ENCODE measurements at regions not wholly inside any gene's neighbourhood (a gene's known extent, or its start where the extent isn't known, plus 50 kb on each side); places are given as distances from the start of the nearest gene placed in this dataset.

GRCh38 chr13:73894995-73895571 is 239.1 kb downstream of the KLF12 start:
- DNase-seq (ENCODE audit: low spot score), result no peak

GRCh38 chr13:73893833-73894232 is 240.4 kb downstream of the KLF12 start:
- no peak for DNase-seq (ENCODE audit: low spot score)

- no peak for DNase-seq (ENCODE audit: low spot score)
Observed at GRCh38 chr13:73891805-73892204, 242.4 kb downstream of the KLF12 start.

DNA sequence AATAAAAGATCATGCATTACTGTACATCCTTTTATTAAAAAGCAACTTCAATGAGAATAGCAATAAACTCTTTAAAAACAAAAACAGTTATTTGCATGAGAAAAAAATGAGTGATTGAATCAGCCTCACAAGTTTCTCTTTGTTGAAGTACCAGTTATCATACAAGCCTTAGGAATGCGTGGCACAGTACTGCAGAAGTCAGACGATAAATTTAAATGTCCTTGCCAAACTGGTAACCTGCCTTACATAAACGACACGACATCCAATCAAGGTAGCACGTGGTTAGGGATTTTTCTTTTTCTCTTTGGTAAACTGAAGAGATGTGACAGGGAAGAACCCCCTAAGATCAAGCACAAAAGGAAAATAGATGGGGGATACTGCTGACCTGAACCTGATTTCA is 251.0 kb downstream of the KLF12 start:
- no peak for DNase-seq (ENCODE audit: low spot score)

- DNase-seq (ENCODE audit: low spot score), result no peak
Observed at GRCh38 chr13:73880365-73880764, 253.8 kb downstream of the KLF12 start.

DNA sequence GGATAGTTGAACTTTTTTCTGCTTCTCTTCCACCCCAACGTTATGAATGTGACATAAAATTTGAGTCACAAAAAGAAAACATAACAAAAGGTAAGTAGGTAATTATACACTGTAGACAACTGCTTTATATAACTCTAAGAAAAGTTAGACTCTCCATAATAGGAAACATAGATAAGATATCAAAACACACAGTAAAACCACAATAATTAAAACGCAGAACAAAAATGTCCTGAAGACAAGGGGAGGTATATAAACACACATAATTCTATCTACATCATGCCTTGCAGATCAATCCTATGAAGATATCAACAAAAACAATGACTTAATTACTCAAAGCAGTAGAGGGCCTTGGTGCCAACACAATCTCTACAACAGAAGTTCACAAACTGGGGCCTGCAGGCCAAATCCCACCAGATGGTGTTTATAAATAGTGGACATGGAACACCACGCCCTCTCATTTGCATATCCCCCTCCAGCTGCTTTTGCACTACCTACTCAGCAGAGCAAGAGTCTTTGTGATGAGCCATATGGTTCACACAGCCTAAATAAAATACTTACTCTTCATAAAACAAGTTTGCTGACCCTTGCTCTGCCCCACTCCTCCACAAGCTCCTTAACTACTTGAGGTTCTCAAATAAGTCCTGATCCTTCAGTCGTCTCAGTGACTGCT is 254.7 kb downstream of the KLF12 start:
- no peak for DNase-seq (ENCODE audit: low spot score)

- DNase-seq (ENCODE audit: low spot score), result no peak
Observed at GRCh38 chr13:73877399-73877798, 256.8 kb downstream of the KLF12 start.

DNA sequence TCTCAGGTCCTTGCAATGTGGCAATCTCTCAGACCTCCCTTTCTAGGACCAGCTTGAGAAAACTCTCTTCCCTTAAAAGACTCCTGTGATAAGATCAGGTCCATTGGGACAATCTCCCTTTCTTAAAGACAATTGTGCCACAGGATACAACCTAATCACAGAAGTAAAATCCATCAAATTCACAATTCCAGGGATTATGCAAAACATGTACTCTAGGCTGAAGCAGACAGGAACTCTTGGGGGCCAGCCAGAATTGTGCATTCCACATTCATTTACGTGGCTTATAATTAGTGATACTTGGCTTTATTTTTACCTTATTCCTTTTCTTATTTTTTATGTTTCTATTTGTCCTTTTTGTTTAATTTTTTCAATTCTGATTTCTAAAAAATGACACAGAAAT is 257.9 kb downstream of the KLF12 start:
- DNase-seq (ENCODE audit: low spot score), result no peak

DNA sequence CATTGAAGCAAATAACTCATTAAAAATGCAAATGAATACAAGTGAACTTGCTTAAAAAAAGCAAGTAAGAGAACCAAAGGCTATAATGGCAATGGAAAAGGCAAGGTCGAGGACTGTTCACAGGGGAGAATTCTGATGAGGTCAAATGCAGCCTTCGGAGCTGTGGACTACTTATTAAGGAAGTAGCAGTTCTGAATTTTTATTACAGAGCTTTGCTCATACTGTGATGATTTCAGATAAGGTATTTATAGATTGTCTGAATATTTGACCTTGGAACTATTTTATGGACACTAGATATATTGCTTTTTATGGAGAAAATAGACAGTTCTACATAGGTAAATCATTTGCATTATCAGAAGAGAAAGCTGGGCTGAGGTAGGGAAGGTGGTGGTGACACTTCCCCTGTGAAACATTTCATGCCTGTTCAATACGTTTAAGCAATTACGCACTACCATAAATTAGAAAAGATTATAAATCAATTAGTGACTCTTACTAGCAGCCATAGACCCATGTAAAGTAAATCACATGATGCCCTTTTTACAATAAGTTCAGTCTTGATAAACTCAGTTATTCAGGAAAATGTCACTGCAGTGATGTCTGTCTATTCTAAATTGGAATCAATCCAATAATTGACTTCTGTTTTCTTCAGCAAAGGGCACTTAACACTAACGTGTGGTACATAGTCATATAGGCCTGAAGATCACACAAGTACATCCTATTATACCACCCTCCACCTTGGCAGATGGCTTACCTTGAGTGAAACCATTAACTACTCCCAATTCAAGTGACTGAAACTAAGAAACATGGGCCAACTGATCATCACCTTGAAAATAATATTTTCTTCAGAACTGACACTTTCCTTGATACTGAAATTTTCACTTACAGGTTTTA is 260.0 kb downstream of the KLF12 start:
- DNase-seq (ENCODE audit: low spot score), result no peak

DNA sequence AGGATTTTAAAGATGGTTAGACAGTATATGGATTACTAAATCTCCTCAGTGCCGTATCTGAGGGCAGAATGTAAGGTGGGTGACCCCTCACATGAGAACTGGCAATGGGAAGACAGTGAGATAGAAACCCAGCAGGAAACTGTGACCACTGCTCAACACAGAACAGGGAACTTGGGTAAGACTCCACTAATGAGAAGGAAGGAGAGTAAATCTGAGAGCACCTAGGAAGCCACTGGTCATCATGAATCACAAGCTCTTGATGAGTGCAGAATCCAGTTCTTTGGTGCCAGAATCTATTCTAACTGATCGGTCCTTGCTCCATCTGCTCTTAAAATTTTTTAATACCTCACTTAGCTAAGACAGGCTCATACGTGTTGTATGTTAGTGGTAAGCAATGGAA is 261.8 kb downstream of the KLF12 start:
- no peak for DNase-seq (ENCODE audit: low spot score)

- DNase-seq (ENCODE audit: low spot score), result peak; percentile 11
Observed at GRCh38 chr13:73870970-73871935, 263.0 kb downstream of the KLF12 start.

GRCh38 chr13:73870036-73870741 is 264.0 kb downstream of the KLF12 start:
- no peak for DNase-seq (ENCODE audit: low spot score)

DNA sequence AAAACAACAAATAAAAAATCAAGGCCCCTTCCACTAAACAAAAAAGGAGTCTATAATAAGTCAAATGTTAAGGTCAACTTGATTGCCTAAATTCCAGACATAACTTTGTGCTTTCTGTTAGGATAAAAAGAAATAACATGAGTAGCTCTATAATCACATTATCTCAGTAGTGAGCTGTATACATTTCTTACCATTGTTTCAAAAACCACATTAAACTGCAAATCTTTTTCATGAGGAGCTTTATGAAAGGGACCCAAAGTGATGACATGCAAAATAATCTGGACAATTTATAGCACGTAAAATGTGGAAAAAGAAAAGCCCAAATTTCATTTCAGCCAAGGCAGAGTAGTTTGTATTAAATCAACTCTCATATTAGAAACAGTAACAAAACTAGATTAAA is 269.2 kb downstream of the KLF12 start:
- DNase-seq (ENCODE audit: low spot score), result no peak

- DNase-seq (ENCODE audit: low spot score), result no peak
Observed at GRCh38 chr13:73861136-73861535, 273.1 kb downstream of the KLF12 start.

GRCh38 chr13:73860501-73860900 is 273.7 kb downstream of the KLF12 start:
- no peak for DNase-seq (ENCODE audit: low spot score)

DNA sequence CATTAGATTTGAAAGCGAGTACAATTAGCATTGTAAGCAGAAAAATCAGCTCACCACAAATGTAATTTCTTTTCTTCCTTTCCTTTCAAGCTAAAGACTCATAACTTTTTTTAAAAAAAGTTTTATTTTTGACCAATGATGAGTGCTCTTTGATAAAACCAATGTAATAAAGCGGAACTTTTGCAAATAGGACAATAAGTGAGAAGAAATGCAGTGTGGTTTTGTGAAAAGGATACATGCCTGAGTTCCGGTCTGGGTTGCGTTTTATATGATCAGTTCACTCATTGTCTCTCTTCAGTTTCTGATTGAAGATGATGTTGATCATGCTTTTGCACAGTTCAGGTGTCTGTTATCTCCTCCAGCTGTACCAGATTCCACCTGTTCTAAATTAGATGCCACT is 274.4 kb downstream of the KLF12 start:
- DNase-seq (ENCODE audit: low spot score), result no peak

GRCh38 chr13:73857106-73857505 is 277.1 kb downstream of the KLF12 start:
- no peak for DNase-seq (ENCODE audit: low spot score)

GRCh38 chr13:73851104-73851503 is 283.1 kb downstream of the KLF12 start:
- no peak for DNase-seq (ENCODE audit: low spot score)

DNA sequence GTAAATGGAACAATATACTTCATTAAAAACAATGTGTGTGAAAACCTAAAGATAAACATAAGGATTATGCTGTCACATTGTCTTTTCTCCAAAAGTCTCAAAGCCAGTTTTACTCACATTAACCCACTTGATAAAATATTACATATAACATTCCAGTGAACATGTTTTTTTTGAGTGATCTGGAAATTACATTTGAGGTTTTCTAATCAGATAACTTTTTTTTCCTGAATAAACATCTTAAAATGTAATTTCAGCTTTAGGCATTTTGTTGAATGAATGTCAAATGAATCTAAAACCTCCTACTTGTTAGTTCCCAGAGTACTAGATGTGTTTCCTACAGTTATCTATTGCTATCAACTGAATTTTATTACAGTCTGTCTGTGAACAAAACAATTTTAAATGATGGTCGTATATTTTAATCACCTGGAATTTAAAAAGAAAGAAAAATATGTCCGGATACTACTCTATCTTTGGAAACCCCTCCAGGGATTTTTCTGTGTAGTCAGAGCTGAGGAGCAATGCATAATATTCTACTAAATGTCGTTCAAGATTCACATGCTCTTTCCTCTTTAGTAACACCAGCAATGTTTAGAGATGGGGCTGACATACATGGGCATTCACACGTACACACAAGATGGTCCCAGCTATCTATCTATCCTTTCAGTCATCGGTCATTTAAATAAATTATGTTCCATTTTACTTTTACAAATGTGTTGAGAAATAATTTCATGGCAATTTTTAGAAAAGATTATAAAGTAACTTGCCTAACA is 283.9 kb downstream of the KLF12 start:
- DNase-seq (ENCODE audit: low spot score), result no peak

DNA sequence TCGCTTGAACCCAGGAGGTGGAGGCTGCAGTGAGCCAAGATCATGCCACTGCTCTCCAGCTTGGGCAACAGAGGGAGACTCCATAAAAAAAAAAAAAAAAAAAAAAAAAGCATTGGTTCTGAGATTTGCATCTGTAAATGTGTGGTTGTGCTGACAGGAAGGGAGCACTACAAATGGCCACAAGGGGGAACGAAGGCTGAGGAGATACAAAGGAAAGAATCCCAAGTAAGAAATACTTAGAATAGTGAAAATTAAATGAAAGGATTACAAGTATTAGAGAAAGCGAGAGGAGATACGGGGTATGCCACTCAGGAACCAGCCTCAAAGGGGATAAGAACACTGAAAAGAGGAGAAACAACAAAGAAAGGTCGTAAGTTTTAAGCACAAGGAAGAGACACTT is 284.9 kb downstream of the KLF12 start:
- DNase-seq (ENCODE audit: low spot score), result peak; percentile 30

DNA sequence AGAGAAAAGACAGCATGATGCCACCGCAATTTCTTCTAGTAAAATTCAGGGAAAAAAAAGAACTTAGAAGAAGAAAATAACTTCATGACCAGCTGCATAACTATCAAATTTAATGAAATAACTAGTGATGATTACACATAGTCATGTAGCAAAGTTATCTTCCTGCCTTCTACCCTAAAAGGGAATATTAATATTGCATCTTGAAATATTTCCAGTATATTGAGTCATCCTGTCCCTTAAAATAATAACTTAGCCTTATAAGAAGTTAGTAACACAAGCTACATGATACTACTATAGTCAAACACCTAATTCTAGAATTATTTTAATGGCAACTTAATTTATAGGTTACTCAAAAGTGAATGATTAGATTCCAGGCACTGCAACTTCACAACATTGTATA is 289.2 kb downstream of the KLF12 start:
- no peak for DNase-seq (ENCODE audit: low spot score)
